T-helper 2 cell (primary cell): ENCODE measurements at regions not wholly inside any gene's neighbourhood (a gene's known extent, or its start where the extent isn't known, plus 50 kb on each side); places are given as distances from the start of the nearest gene placed in this dataset.
"Not testable (repeated sequence)": the region's sequence is repeated elsewhere in the genome, so short reads cannot be mapped to it uniquely, and the experiment has no call there.

Experiments used
- DNase-seq, 5 experiments: peaks; one replicate each; pipeline versions ENCODE4 v3.0.0 to v3.0.0-alpha.2; 2012 to 2022

DNA sequence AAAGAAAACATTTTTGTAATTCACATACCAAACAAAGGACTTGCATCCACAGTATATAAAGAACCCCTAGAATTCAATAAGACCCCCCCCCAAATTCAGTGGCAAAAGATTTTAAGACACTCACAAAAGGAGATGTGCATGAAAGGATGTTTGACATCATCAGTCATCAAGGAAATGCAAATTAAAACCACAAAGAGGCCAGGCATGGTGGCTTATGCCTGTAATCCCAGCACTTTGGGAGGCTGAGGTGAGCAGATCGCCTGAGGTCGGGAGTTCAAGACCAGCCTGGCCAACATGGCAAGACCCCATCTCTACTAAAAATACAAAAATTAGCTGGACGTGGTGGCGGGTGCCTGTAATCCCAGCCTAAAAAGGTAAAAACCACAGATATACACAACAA lies 61.3 kb downstream of the AIPL1 start:
- DNase-seq: not testable (repeated sequence)

DNA sequence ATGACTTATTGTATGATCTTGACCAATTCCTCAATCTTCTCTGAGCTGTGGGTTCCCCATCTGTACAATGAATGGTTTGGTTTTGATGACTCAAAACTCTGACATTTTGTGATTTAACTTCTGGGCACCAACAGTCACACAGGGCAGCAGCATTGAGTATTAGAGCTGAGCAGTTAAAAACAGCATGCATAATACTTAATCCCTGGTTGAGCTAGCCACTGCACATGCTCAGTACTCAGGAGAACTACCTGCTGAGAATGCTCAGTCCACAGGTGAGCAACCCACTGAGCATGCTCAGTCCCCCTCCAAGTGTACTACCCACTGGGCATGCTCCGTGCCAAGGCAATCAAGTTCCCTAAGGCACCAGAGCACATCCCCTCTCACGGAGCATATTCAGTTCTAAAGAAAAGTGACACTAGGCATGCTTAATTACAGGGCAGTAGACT lies 68.7 kb downstream of the AIPL1 start:
- DNase-seq: no peak

DNA sequence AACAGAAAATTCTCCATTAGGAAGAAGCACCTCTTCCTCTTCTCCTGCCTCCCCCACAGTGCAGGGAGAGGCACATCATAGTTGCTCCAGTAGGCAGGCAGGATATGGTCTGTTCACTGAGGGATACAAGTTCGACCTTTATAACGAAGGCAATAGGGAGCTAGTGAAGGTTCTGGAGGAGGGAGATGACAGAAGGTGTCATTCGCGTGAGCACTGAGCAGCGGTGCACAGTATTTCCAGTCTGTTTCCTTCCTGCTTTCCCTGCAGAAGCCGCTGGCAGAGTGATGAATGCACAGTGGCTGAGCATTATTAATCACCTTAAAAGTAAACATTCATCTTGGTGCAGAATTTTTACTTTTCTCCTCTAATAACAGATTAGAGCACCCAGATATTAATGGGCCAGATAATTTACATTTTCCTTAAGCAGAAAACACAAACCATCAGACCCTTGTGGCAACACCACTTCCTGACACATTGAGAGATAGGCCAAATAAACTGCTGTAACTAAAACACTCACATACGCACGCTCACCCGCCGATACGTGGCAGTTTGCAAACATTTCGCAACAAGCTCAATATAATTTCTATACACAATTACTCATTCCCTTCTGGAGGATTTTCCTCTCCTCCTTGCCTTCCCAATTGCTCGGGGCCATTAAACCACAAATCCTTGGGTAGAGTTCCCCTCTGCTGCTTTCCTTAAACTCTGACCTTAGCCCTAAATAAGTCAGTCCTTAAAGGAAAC lies 69.5 kb downstream of the AIPL1 start:
- DNase-seq: no peak

DNA sequence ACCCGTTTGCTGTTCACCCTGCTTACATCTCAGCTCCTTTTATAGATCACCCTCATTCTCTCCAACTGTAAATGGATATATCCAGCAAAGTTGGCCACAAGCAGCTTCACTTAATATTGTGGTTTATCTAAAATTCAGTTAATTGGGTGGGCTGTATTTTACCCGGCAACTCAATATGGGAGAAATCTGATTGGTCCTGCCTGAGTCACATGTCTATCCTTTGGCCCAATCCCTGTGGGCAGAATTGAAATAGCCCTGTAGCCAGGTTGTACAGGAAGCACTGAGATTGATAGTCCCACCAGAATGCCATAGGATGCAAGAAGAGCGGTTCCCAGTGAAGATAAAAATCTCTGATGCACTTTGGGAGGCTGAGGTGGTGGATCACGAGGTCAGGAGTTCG lies 73.2 kb downstream of the AIPL1 start:
- DNase-seq: peak in 1 of 5 experiments; percentile 7

DNA sequence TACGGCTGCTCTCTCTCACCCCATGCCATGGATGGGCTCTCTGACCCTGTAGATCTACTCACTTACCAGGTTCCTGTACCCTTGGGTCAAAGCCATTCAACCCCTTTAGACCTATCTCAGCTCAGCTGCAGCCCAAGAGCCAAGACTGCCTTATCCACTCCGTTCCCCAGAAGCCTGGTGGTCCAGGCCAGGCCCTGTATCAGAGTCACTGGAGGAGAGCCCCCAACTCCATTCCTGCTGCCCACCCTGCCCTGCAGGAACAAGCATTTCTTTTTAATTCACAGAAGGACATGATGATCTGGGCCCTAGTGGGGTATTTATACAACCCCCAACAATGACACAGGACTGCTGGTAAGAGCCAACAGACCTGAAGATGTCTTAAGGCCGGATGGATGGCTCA lies 76.8 kb downstream of the AIPL1 start:
- no peak for DNase-seq

DNA sequence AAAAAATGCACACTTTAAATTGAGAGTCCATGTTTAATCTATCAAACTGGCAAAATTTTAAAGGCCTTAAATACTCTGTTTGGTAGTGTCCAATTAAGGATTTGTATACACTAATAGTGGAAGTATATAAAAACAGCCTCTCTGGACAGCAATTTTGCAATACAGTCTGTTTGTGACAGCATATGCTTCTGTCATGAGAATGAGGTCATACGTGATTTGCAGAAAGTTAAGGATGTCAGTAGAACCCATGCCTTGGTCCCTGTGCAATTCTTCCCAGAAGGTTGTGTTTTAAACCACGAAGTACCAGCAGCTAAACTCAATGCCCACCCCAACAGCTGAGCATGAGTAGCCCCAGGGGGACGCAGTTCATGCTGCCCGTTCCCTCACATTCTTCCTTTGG lies 78.4 kb downstream of the AIPL1 start:
- no peak for DNase-seq

DNA sequence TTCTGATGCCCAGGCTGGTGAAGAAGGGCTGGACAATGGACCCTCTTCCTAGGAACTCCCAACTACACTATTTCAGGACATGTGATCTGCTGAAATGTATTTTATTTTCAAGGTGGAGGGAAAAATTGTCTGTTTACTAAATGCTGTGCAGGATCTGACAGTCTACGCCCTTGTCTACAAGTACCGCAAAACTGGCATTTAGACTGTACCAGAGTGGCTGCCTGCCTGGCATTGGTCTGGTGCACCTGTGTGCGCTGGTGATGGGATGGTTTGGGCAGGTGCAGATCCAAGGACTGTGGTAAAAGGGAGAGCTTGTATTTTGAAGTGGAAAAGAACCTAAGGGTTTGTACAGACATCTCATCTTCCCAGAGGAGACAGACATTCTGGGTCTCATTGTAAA lies 79.7 kb downstream of the AIPL1 start:
- no peak for DNase-seq

DNA sequence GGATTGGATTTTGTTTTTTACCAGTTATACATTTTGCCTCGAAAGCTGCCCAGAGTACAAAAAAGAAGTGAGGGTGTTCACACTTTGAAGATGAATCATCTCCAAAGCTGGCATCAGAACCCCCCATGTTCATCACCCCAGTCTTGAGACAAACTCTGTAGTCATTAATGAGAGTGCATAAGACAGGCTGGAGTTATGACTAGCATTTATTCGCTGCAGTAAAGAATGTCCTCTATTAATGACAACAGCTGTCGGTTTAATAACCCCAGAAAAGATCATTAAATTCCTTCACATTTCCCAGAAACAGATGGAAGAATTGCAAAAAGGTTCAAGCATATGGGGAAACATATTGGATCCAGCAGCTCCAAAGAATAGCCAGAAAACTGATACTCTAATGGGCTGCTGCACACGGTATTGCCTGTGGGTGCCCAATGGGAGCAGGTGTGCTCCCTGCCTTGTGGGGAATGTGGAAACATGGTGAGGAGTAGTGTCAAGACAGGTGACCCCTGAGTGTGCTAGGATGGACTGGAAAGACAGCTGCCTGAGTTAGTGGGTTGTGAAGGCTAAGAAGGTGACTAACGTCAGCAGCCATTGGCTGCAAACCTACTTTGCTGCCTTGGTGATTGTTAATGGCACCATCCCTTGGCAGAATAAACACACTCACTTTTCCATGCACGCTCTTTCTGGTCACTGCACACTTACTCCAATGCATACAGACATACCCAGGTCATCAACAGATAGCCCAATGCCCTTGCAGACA lies 81.9 kb downstream of the AIPL1 start:
- no peak for DNase-seq

DNA sequence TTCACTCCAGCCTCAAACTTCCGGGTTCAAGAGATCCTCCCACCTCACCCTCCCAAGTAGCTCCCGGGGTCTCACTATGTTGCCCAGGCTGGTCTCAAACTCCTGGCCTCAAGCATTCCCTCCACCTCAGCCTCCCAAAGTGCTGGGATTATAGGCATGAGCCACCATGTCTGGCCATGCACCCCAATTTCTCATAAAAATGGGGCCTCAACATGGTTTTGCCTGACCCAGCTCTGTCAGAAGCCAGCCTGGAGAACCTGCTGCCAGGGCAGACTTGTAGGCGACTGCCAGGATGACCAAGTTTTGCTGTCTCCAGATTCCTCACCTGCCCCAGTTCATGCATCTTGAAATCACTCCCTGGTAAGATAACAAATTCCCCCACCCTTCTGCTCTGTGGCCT lies 82.9 kb downstream of the AIPL1 start:
- no peak for DNase-seq

DNA sequence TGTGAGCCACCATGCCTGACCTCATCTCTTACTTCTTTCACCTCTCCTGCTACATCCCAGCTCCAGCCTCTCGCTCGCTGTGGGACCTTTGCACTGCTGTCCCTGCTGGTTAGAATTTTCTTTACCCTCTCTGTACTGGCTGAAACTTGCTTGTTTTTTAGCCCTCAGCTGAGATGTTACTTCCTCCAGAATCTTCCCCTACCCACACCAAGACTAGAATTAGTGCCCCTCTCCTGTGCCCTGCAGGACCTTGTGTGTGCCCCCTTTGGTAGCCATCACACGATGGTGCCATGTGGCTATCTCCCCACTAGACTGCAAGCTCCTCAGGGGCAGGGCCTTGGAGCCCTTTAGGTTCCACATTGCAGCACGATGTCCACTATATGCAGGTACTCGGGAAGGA lies 84.1 kb downstream of the AIPL1 start:
- no peak for DNase-seq

DNA sequence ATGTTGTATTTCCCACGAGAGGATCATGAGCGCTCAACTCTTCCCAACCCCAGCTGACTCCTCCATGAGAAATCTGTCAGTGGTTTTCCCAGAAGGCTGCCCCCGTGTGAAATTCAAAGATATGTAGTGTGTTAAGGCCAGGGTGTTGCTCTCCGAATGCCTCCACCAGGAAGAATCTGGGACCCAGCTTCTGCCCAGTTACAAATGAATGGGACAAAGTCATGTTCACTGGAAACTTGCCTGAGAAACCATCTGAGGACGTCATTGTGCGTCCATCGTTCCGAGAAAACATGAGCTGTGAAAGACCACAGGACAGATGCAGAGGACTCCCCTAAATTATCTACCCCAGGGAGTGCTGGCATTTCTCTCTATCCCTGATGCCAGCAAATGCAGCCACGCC lies 86.0 kb downstream of the AIPL1 start:
- no peak for DNase-seq

DNA sequence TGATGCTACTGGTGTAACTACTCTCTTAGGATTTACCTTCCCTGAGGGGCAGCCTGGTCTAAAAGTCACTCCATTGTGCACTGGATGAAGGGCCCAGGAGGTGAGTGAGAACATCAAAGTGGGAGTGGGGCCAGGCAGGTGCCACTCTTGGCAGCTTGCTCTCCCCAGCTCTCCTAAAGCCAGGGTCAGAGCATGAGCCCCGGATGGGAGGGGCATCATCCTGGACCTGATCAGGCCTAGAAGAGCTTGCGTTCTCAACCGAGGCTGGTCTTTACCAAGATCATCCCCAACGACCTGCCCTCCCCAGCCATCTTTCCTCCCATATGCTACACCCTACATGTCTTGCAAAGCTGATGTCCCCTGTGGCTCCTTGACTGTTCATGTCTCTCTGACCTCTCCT lies 87.1 kb downstream of the AIPL1 start:
- no peak for DNase-seq

DNA sequence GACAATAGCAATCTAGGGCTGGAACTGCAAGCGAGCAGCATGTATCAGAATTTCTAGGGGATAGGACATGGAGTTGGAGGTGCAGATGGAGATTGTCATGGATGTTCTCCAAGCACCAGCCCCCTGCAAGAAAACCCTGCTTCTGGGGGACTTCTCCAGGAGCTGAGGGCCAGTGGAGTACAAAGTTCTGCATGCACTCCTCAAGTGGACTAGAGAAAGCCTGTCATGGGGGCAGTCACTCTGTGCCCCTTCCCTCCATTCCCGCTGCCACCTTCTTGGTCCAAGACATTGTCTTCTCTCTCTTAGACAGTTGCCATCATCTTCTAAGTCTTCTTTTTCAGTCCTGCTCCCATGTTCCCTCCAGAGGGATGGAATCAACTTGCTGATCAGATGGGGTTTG lies 87.9 kb downstream of the AIPL1 start:
- no peak for DNase-seq

DNA sequence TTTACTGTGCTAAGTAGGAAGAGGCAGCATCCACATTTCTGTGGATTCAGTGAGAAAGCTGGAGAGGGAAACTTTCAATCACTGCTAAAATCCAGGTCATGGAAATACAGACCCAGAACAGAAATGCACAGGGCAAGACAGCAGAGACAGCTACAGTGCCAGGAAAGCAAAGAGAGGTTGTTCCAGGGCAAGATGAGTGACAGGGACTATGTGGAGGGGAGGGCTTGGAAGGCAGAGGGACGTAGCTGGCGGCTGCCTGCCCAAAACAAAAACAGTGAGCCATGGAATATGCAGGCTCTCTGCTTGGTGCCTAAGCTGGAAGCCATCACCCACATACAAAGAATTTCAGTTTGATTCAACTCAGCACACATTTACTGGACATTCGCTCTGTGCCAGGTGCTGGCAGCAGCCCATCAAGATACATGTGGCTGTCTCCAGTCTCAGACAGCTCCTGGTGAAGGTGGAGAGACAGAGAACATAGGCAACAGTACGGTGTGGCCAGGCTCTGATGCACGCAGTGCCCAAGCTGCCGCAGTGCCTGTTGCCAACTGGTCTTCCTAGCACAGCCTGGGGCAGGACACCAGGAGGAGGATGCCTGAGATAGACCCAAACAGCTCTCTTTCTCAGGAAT lies 88.7 kb downstream of the AIPL1 start:
- DNase-seq: no peak

DNA sequence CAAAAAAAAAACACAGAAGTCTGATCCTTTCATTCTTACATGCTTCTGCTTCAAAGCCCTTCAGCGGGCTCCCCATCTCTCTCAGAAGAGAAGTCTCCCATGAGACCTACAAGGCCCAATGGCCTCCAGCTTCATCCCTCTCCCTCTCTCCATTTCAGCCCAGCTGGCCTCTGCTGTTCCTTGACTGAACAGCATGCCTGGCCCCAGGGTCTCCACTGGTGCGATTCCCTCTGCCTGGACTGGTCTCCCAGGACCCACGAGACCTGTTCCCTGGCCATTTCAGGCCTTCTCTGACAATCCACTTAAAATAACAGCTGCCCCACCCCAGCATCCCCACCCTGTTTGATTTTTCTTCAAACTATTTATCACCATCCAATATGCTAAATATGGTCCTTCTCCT lies 91.2 kb downstream of the AIPL1 start:
- DNase-seq: no peak

DNA sequence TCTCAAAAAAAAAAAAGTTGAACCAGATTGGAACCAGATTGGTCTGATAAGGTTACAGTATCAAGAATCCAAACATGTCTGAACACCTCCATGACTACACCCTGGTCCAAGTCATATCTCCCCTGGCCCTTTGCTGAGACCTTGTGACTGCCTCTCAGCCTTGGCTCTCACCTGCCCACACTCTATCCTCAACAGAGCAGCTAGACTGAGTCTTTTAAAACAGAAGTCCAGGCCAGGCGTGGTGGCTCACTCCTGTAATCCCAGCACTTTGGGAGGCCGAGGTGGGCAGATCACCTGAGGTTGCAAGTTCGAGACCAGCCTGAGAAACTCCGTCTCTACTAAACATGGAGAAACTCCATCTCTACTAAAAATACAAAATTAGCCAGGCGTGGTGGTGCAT lies 91.7 kb downstream of the AIPL1 start:
- no peak for DNase-seq

DNA sequence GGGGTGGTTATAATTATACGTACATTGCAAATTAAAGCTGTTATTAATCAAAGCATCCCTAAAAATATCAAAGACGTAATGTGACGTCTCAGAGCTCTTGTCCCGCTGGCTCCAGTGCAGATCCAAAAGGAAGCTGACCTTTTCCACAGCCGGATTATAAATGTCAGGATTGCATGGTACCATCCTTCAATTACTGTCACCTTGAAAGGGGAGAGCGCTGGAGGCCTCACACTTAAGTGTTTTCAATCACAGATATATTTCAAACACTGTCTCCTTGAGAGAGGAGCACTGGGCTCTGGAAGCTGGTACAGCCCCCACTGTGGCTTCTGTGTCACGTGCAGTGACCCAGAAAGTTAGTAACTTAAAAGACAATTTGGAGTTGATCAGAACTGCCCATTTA lies 94.2 kb downstream of the AIPL1 start:
- no peak for DNase-seq

DNA sequence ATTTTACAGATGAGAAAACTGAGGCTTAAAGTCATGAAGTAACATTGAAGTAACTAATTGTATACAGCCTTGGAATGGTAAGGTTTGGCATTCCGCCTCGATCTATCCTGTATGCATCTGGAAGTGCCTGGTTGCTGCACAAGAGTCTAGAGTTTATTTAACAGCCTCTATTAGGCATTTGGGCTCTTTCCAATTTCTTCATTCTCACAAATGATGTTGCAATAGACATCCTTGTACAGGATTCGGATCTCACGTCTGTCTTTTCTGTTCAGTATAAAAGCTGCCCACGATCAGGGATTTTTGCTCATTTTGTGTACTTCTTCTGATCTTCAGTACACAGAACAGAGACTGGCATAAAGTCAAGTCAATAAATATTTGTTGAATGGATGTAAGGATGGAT lies 100.5 kb downstream of the AIPL1 start:
- DNase-seq: no peak

DNA sequence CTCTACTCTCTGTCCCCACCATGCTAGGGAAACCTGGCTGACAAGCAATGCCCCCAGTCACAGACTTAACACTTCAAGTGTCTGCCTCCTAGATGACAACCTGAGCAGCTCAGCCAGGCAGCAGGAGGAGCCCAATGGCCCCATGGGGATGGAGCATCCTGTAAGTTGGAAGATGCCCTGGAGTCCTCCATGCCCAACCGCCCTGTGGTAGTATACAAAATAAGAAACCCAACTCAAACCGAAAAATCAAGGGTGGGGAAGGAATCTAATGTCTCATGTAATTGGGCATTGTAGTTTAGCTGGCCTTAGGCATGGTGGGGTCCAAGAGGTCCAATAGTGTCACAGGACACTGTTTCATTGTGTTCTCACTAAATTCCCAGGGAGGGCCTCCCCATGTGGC lies 104.0 kb downstream of the AIPL1 start:
- DNase-seq: no peak

DNA sequence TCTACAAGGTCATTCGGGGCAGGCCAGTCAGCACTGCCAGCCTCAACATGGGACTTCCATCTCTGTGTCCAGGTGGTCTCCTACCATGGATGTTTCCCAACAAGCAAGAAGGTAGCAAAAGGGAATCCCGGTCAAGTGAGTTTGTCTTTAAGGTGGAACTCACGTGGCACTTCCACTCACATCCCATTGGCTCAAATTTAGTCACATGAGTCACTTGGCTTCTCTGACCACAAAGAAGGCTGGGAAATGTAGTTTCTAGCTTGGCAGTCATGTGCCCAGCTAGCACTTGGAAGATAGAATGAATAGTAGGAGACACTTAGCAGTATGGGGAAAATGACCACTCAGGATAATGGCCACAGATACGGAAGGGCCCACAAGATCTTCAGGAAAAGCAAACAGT lies 106.6 kb downstream of the AIPL1 start:
- DNase-seq: no peak

DNA sequence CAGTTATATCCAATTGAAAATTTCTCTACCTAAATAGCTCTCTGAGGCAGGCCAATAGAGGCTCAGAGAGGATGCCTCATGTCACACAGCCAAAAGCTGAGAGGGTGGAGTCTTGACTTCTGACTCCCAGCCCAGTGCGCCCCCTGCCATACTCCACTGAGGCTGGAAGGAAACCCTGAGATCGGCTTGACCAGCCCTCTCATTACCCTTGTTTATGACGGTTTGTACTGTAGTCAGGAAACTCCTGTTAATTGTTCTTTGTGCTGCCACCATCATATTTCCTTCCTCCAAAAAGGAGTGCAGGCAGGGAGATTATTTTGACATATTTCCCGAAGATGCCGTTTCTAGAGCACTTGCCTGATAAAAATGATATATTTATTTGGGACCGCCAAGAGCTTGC lies 107.9 kb downstream of the AIPL1 start:
- no peak for DNase-seq

DNA sequence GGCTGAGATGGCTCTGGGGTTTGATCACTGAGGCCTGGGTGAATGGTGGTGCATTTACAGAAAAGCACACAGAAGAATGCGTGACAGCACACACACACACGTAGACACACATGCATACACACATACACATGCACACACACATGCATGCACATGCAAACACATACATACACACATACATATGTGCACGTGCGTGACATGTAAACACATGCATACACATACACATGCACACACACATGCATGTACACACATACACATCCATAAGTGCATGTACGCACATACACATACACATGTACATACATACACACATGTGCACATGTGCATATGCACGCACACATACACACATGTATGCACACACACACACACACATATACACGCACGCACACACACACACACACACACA lies 108.4 kb downstream of the AIPL1 start:
- DNase-seq: no peak

DNA sequence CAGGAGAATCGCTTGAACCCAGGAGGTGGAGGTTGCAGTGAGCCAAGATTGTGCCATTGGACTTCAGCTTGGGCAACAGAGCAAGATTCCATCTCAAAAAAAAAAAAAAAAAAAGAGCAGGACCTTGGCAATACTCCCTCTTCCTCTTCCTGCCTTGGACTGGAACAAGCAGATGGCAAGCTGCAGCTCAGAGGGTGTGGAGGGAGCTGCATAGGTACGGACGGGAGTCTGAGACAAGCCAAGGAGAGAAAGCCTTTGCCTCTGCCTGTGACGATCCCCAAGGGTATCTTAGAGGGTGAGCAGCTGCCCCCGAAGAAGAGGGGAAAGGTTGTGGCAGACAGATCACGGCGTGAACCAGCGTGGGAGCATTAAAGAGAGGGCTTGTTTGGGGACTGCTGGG lies 109.2 kb downstream of the AIPL1 start:
- DNase-seq: no peak

DNA sequence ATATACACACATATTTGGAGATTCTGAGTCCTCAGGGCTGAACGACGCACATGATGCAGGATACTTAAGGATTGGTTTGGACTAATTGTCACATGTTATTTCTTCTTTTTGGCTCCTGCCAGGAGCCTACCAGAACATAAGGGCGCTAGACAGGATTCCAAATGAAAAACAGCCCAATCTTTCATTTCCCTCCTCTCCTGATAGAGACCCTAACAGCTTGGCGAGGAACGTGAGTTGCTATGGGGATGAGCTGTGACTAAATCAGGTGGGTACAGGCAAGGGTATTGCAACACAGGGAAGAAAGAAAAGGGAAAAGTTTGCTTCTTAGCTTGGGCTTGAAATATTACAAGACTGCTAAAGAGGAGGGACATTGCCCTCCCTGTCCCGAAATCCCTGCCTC lies 109.9 kb downstream of the AIPL1 start:
- no peak for DNase-seq
